ENCODE measurements at regions not wholly inside any gene's neighbourhood (a gene's known extent, or its start where the extent isn't known, plus 50 kb on each side); places are given as distances from the start of the nearest gene placed in this dataset.

GRCh38 chr6:168875811-168876576 is 377.7 kb downstream of the THBS2 start:
- intact Hi-C loops (cut with DNase I; ENCODE audit: low total_unique reads) = no loop called here
- TF ChIP-seq POLR2A (IDR thresholded peaks at IDR 0.05) (no peak), CTCF (IDR thresholded peaks at IDR 0.05) (no peak)
- DNase-seq (ENCODE audit: low spot score in 2 of 2) = peak in 1 of 2 donors; percentile 78
- 90% methylated on average over 26 of the region's 26 CpGs for WGBS, 2 donors
- no peak overlapping the region for H3K4me3 ChIP-seq (ENCODE audit: low read depth, poor library complexity, severe bottlenecking)

GRCh38 chr6:168874637-168875036 is 379.0 kb downstream of the THBS2 start:
- no peak overlapping the region for H3K4me3 ChIP-seq (ENCODE audit: low read depth, poor library complexity, severe bottlenecking)
- TF ChIP-seq CTCF (IDR thresholded peaks at IDR 0.05) (no peak), POLR2A (IDR thresholded peaks at IDR 0.05) (no peak)
- WGBS, 2 donors = 93 to 96% methylated on average over 10 of the region's 10 CpGs
- DNase-seq (ENCODE audit: low spot score in 2 of 2) = no peak
- intact Hi-C loops (cut with DNase I; ENCODE audit: low total_unique reads) = no loop called here

GRCh38 chr6:168873278-168874190 is 380.1 kb downstream of the THBS2 start:
- TF ChIP-seq POLR2A (IDR thresholded peaks at IDR 0.05) (no peak), CTCF (IDR thresholded peaks at IDR 0.05) (no peak)
- DNase-seq (ENCODE audit: low spot score in 2 of 2) = peak in 1 of 2 donors; percentile 85
- WGBS, 2 donors = 69 to 76% methylated on average over 38 of the region's 38 CpGs
- intact Hi-C loops (cut with DNase I; ENCODE audit: low total_unique reads) = no loop called here
- H3K4me3 ChIP-seq (ENCODE audit: low read depth, poor library complexity, severe bottlenecking) = no peak overlapping the region

GRCh38 chr6:168871642-168872315 is 381.9 kb downstream of the THBS2 start:
- TF ChIP-seq CTCF (IDR thresholded peaks at IDR 0.05) (no peak), POLR2A (IDR thresholded peaks at IDR 0.05) (no peak)

GRCh38 chr6:168870982-168871381 is 382.7 kb downstream of the THBS2 start:
- H3K4me3 ChIP-seq (ENCODE audit: low read depth, poor library complexity, severe bottlenecking) = no peak overlapping the region
- DNase-seq (ENCODE audit: low spot score in 2 of 2) = peak in 1 of 2 donors; percentile 66
- intact Hi-C loops (cut with DNase I; ENCODE audit: low total_unique reads) = no loop called here
- TF ChIP-seq CTCF (IDR thresholded peaks at IDR 0.05) (no peak), POLR2A (IDR thresholded peaks at IDR 0.05) (no peak)
- WGBS, 2 donors = 76 to 81% methylated on average over 13 of the region's 13 CpGs

More at GRCh38 chr6:168871642-168872315, 381.9 kb downstream of the THBS2 start:
- peak in 1 of 2 donors; percentile 64 for DNase-seq (ENCODE audit: low spot score in 2 of 2)
- WGBS, 2 donors = 44 to 79% methylated on average over 16 to 19 of the region's 20 CpGs
- no peak overlapping the region for H3K4me3 ChIP-seq (ENCODE audit: low read depth, poor library complexity, severe bottlenecking)
- intact Hi-C loops (cut with DNase I; ENCODE audit: low total_unique reads) = no loop called here
